HG02623 (cell line): ENCODE measurements at regions not wholly inside any gene's neighbourhood (a gene's known extent, or its start where the extent isn't known, plus 50 kb on each side); places are given as distances from the start of the nearest gene placed in this dataset.
"Not testable (repeated sequence)": the region's sequence is repeated elsewhere in the genome, so short reads cannot be mapped to it uniquely, and the experiment has no call there.

Source experiments
- ATAC-seq: cut with Tn5 transposase; IDR thresholded peaks from one replicate; pipeline ENCODE4 v1.9.1; 2021; ENCODE audit warnings: moderate library complexity; ENCODE audit not compliant: unreplicated experiment

GRCh38 chrY:14344648-14345333 lies 179.5 kb upstream of the NLGN4Y start:
- ATAC-seq: peak; percentile 46

- no peak for ATAC-seq
Measured at GRCh38 chrY:14351590-14351989, 172.7 kb upstream of the NLGN4Y start.

- no peak for ATAC-seq
Measured at GRCh38 chrY:14356154-14356553, 168.2 kb upstream of the NLGN4Y start.

- ATAC-seq: no peak
Measured at GRCh38 chrY:14360748-14361500, 163.4 kb upstream of the NLGN4Y start.

- no peak for ATAC-seq
Measured at GRCh38 chrY:14373608-14374007, 150.7 kb upstream of the NLGN4Y start.

GRCh38 chrY:14378217-14378616 lies 146.1 kb upstream of the NLGN4Y start:
- ATAC-seq: no peak

- not testable (repeated sequence) for ATAC-seq
Measured at GRCh38 chrY:14410549-14411030, 113.7 kb upstream of the NLGN4Y start.

- no peak for ATAC-seq
Measured at GRCh38 chrY:14411334-14411733, 113.0 kb upstream of the NLGN4Y start.

- ATAC-seq: no peak
Measured at GRCh38 chrY:14436546-14436945, 87.8 kb upstream of the NLGN4Y start.

GRCh38 chrY:14437626-14438025 lies 86.7 kb upstream of the NLGN4Y start:
- no peak for ATAC-seq

- no peak for ATAC-seq
Measured at GRCh38 chrY:14438395-14438794, 85.9 kb upstream of the NLGN4Y start.

GRCh38 chrY:14444550-14444949 lies 79.8 kb upstream of the NLGN4Y start:
- no peak for ATAC-seq

GRCh38 chrY:14468151-14468683 lies 56.1 kb upstream of the NLGN4Y start:
- no peak for ATAC-seq

- no peak for ATAC-seq
Measured at GRCh38 chrY:14472421-14472820, 51.9 kb upstream of the NLGN4Y start.

- ATAC-seq: no peak
Measured at GRCh38 chrY:14473320-14473719, 51.0 kb upstream of the NLGN4Y start.
